HG02973 (cell line): ENCODE measurements at regions not wholly inside any gene's neighbourhood (a gene's known extent, or its start where the extent isn't known, plus 50 kb on each side); places are given as distances from the start of the nearest gene placed in this dataset.
"Not testable (repeated sequence)": the region's sequence is repeated elsewhere in the genome, so short reads cannot be mapped to it uniquely, and the experiment has no call there.

Source experiments
- ATAC-seq: cut with Tn5 transposase; IDR thresholded peaks from one replicate; pipeline ENCODE4 v1.9.1; 2021; ENCODE audit warnings: moderate library complexity; ENCODE audit not compliant: unreplicated experiment

GRCh38 chr5:52148679-52149078, 639.0 kb upstream of the ITGA1 start:
- ATAC-seq, result no peak

- ATAC-seq, result no peak
Measured at GRCh38 chr5:52150501-52150900, 637.2 kb upstream of the ITGA1 start.

GRCh38 chr5:52156809-52157208, 630.9 kb upstream of the ITGA1 start:
- not testable (repeated sequence) for ATAC-seq

- not testable (repeated sequence) for ATAC-seq
Measured at GRCh38 chr5:52165806-52166205, 621.9 kb upstream of the ITGA1 start.

- ATAC-seq, result no peak
Measured at GRCh38 chr5:52173133-52173532, 614.6 kb upstream of the ITGA1 start.

GRCh38 chr5:52177193-52177592, 610.5 kb upstream of the ITGA1 start:
- no peak for ATAC-seq

- no peak for ATAC-seq
Measured at GRCh38 chr5:52181403-52181802, 606.3 kb upstream of the ITGA1 start.

GRCh38 chr5:52190737-52191136, 597.0 kb upstream of the ITGA1 start:
- ATAC-seq, result no peak

- ATAC-seq, result no peak
Measured at GRCh38 chr5:52199833-52200232, 587.9 kb upstream of the ITGA1 start.

- no peak for ATAC-seq
Measured at GRCh38 chr5:52202256-52202655, 585.5 kb upstream of the ITGA1 start.

GRCh38 chr5:52204310-52204709, 583.4 kb upstream of the ITGA1 start:
- ATAC-seq, result no peak
